GM12878 (cell line): ENCODE measurements at regions not wholly inside any gene's neighbourhood (a gene's known extent, or its start where the extent isn't known, plus 50 kb on each side); places are given as distances from the start of the nearest gene placed in this dataset.

Experiments
- ATAC-seq: fragments of 200-7000 bp; cut with Tn5 transposase; 3 replicates; pipeline ENCODE4 v1.9.1; 2020; ENCODE audit warnings: mild to moderate bottlenecking, moderate library complexity
- BruUV-seq: library from RNA; stranded (reverse); fragments of 400-500 nt; replicated peaks from 2 replicates; lab custom pipeline; 2021; lab: Mats Ljungman, UMichigan
- CTCF ChIA-PET: fragments of 300-600 bp; sonication (Branson Sonifier 250); formaldehyde crosslinking; extraction: SDS; loops from one replicate; lab custom pipeline; 2021; ENCODE audit warnings: inconsistent platforms; lab: Yijun Ruan, JAX
- POLR2A ChIA-PET: fragments of 350-600 bp; formaldehyde crosslinking; extraction: SDS; loops from one replicate; lab custom pipeline; 2021; ENCODE audit warnings: inconsistent platforms; lab: Charles Lee
- RAD21 ChIA-PET: fragments of 300-600 bp; sonication (Branson Sonifier 250); formaldehyde crosslinking; loops from one replicate; lab custom pipeline; 2023; ENCODE audit warnings: antibody characterized with exemption; ENCODE audit not compliant: unreplicated experiment; lab: Charles Lee
- SMC1A ChIA-PET: fragments of 300-600 bp; sonication (Branson Sonifier 250); formaldehyde crosslinking; loops from one replicate; lab custom pipeline; 2023; ENCODE audit not compliant: unreplicated experiment, uncharacterized antibody; lab: Charles Lee
- DNase-seq: peaks from one replicate; pipeline ENCODE4 v3.0.0-alpha.2; 2011; ENCODE audit warnings: low read depth, low spot score
- FAIRE-seq: peaks from 3 replicates; lab custom pipeline; 2011; peaks lifted over from hg19 to GRCh38; lab: Jason Lieb, UNC
- H2AFZ ChIP-seq: 2 replicates; pipeline ENCODE4 v1.6.0; 2011; ENCODE audit warnings: low read depth, low read length, control low read depth; ENCODE audit not compliant: control insufficient read depth
- H3K27ac ChIP-seq: 2 replicates; pipeline ENCODE4 v1.5.1; 2011; ENCODE audit warnings: control low read depth; ENCODE audit not compliant: control insufficient read depth, insufficient read depth
- H3K27me3 ChIP-seq, 2 experiments: replicated peaks in 1 of 2; 2 replicates each; pipeline versions ENCODE4 v1.6.0 to v1.6.1; 2011; ENCODE audit warnings: low read length in 1 of 2; ENCODE audit not compliant: control insufficient read depth in 2 of 2, insufficient read depth in 2 of 2
- H3K36me3 ChIP-seq, 2 experiments: 2 replicates each; pipeline ENCODE4 v1.5.1; 2011; ENCODE audit warnings: low read length in 1 of 2; ENCODE audit not compliant: control insufficient read depth in 2 of 2, insufficient read depth in 2 of 2
- H3K4me1 ChIP-seq: 2 replicates; pipeline ENCODE4 v1.6.1; 2011; ENCODE audit warnings: mild to moderate bottlenecking, low read length, moderate library complexity, mixed read lengths; ENCODE audit not compliant: control insufficient read depth, insufficient read depth
- H3K4me2 ChIP-seq: 2 replicates; pipeline ENCODE4 v1.6.0; 2011; ENCODE audit warnings: control low read depth; ENCODE audit not compliant: control insufficient read depth, insufficient read depth
- H3K4me3 ChIP-seq: fragments of 200-600 bp; sonication (generic); 2 replicates; pipeline ENCODE4 v1.5.1; 2016
- H3K79me2 ChIP-seq: 2 replicates; pipeline ENCODE4 v1.6.0; 2011; ENCODE audit warnings: low read length; ENCODE audit not compliant: control insufficient read depth, insufficient read depth
- H3K9ac ChIP-seq: 2 replicates; pipeline ENCODE4 v1.8.0; 2011; ENCODE audit warnings: low read length, control low read depth, mixed read lengths; ENCODE audit not compliant: control insufficient read depth, insufficient read depth
- H3K9me3 ChIP-seq: replicated peaks from 3 replicates; pipeline ENCODE4 v1.5.1; 2011; ENCODE audit warnings: mild to moderate bottlenecking, low read length; ENCODE audit not compliant: control insufficient read depth, insufficient read depth
- H4K20me1 ChIP-seq: 2 replicates; pipeline ENCODE4 v1.6.0; 2011; ENCODE audit not compliant: control insufficient read depth, insufficient read depth
- FOXM1 ChIP-seq: IDR thresholded peaks from 2 replicates; pipeline ENCODE4 v1.6.1; 2012; ENCODE audit warnings: low read depth, mild to moderate bottlenecking, inconsistent platforms, low read length, moderate library complexity
- KDM1A ChIP-seq: fragments of 200-600 bp; sonication (generic); IDR thresholded peaks from 2 replicates; pipeline ENCODE4 v1.6.1; 2016; ENCODE audit warnings: borderline replicate concordance
- RAD51 ChIP-seq: fragments of 450-650 bp; IDR thresholded peaks from 2 replicates; pipeline ENCODE4 v1.6.1; 2016; ENCODE audit warnings: moderate library complexity, mild to moderate bottlenecking, inconsistent platforms
- RELB ChIP-seq: fragments of 450-650 bp; IDR thresholded peaks from 2 replicates; pipeline ENCODE4 v1.6.1; 2017; ENCODE audit warnings: low read depth, mild to moderate bottlenecking, moderate library complexity
- RUNX3 ChIP-seq: IDR thresholded peaks from 2 replicates; pipeline ENCODE4 v1.6.1; 2012; ENCODE audit warnings: low read length, inconsistent platforms
- SIN3A ChIP-seq: IDR thresholded peaks from 2 replicates; pipeline ENCODE4 v1.6.1; 2012; ENCODE audit warnings: low read depth, low read length, improper control_type of control experiment
- SKIL ChIP-seq: fragments of 450-650 bp; IDR thresholded peaks from 2 replicates; pipeline ENCODE4 v1.6.1; 2017; ENCODE audit warnings: mild to moderate bottlenecking, low read depth, inconsistent platforms; ENCODE audit not compliant: poor library complexity, severe bottlenecking
- SMC3 ChIP-seq: IDR thresholded peaks from 2 replicates; pipeline ENCODE4 v1.6.1; 2011; ENCODE audit warnings: low read length, improper control_type of control experiment, borderline replicate concordance
- ZBTB40 ChIP-seq: fragments of 450-650 bp; IDR thresholded peaks from 2 replicates; pipeline ENCODE4 v1.6.1; 2016; ENCODE audit warnings: mild to moderate bottlenecking, moderate library complexity, borderline replicate concordance
- ZNF207 ChIP-seq: fragments of 450-650 bp; IDR thresholded peaks from 2 replicates; pipeline ENCODE4 v1.6.1; 2014; ENCODE audit warnings: antibody characterized with exemption, mild to moderate bottlenecking, borderline replicate concordance
- ZNF24 ChIP-seq: fragments of 450-650 bp; IDR thresholded peaks from 2 replicates; pipeline ENCODE4 v1.6.1; 2017; ENCODE audit warnings: antibody characterized with exemption, mild to moderate bottlenecking
- WGBS: methylation state at CpG from one replicate; pipeline ENCODE4 v1.1.6; 2016; ENCODE audit warnings: low lambda C conversion rate; ENCODE audit not compliant: insufficient replicate concordance, insufficient coverage; ENCODE audit errors: missing lambda C conversion rate; 5-methylcytosine and 5-hydroxymethylcytosine counted together
- in situ Hi-C: fragments of 300-500 bp; cut with MboI; formaldehyde crosslinking; loops from 9 replicates; pipeline ENCODE4 v1.14.3; 2018; ENCODE audit warnings: mixed read lengths
- intact Hi-C: fragments of 100-400 bp; cut with micrococcal nuclease; formaldehyde crosslinking; loops from one replicate; pipeline ENCODE4 v1.14.2; 2022; ENCODE audit not compliant: unreplicated experiment
- TF ChIP-seq, protein P1 (sequence below): IDR thresholded peaks from 2 replicates; pipeline ENCODE4 v1.6.1; 2012; ENCODE audit warnings: low read depth, low read length, improper control_type of control experiment

GRCh38 chr1:244760471-244760870 is 75.0 kb upstream of the COX20 start:
- no peaks in the 10 kb centered on the region; the same call in 2 of the 3 replicates for H3K9me3 ChIP-seq
- H3K4me3 ChIP-seq = no peak overlapping the region
- H3K27ac ChIP-seq = no peak overlapping the region
- no peaks in the 10 kb centered on the region for H3K79me2 ChIP-seq
- H3K4me1 ChIP-seq = no peaks in the 10 kb centered on the region
- no peaks in the 10 kb centered on the region for H3K36me3 ChIP-seq
- ATAC-seq (peak; percentile 33), DNase-seq (no peak)
- H3K4me2 ChIP-seq = no peak overlapping the region
- no peak overlapping the region for H2AFZ ChIP-seq
- 16% methylated on average over 8 of the region's 8 CpGs for WGBS
- no TSS peak for BruUV-seq
- TF ChIP-seq SIN3A = no peak
- no peak for TF ChIP-seq RELB
- no peak for TF ChIP-seq SKIL
- TF ChIP-seq RUNX3 = no peak
- no peak for TF ChIP-seq RAD51
- no peak for TF ChIP-seq ZNF207
- TF ChIP-seq ZBTB40 = no peak
- TF ChIP-seq SMC3 = no peak
- TF ChIP-seq KDM1A = no peak
- TF ChIP-seq, protein P1, sequence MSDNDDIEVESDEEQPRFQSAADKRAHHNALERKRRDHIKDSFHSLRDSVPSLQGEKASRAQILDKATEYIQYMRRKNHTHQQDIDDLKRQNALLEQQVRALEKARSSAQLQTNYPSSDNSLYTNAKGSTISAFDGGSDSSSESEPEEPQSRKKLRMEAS = no peak
- TF ChIP-seq FOXM1 = no peak
- no peak for TF ChIP-seq ZNF24
- TF ChIP-seq, all 136 proteins: peak for 0
- in situ Hi-C loops (no loop called here), intact Hi-C loops (no loop called here)
- no peak for FAIRE-seq
- Histone ChIP-seq H3K27me3 (no peaks in the 10 kb centered on the region), H3K9ac (no peak overlapping the region), H4K20me1 (no peaks in the 10 kb centered on the region)
- ChIA-PET CTCF (no interaction called here), RAD21 (no interaction called here), SMC1A (no interaction called here), POLR2A (no interaction called here)
